B cell (primary cell): ENCODE measurements at regions not wholly inside any gene's neighbourhood (a gene's known extent, or its start where the extent isn't known, plus 50 kb on each side); places are given as distances from the start of the nearest gene placed in this dataset.

ENCODE experiments used
- ATAC-seq: fragments of 200-7000 bp; cut with Tn5 transposase; one replicate; pipeline ENCODE4 v1.10.0; 2021; ENCODE audit warnings: low read depth, mild to moderate bottlenecking, moderate number of reproducible peaks, moderate library complexity
- CTCF ChIA-PET: fragments of 350-600 bp; sonication (Branson Sonifier 250); formaldehyde crosslinking; loops from one replicate; lab custom pipeline; 2021; ENCODE audit warnings: antibody characterized with exemption, inconsistent platforms; lab: Charles Lee
- POLR2A ChIA-PET: fragments of 350-600 bp; sonication (Branson Sonifier 250); formaldehyde crosslinking; loops from one replicate; lab custom pipeline; 2021; ENCODE audit warnings: antibody characterized with exemption; lab: Charles Lee
- DNase-seq: peaks from one replicate; pipeline ENCODE4 v3.0.0; 2013
- H2AFZ ChIP-seq: 2 replicates; pipeline ENCODE4 v1.6.1; 2012; ENCODE audit warnings: mild to moderate bottlenecking, low read depth, low read length; ENCODE audit not compliant: insufficient read depth, poor library complexity, severe bottlenecking
- H3K27ac ChIP-seq, 2 donors: 1 replicate in 1 of 2; 2 replicates in 1 of 2; pipeline ENCODE4 v1.5.1; 2012 to 2013; ENCODE audit warnings: low read length in 2 of 2, mild to moderate bottlenecking in 2 of 2, moderate library complexity in 1 of 2
- H3K27me3 ChIP-seq, 4 experiments: fragments of 200-600 bp in 1 of 4; sonication (generic) in 1 of 4; replicated peaks in 1 of 4; 1 replicate in 2 of 4; 2 replicates in 2 of 4; pipeline versions ENCODE4 v1.6.1 to v1.7.0; 2013 to 2016; ENCODE audit warnings: low read length in 3 of 4, mild to moderate bottlenecking in 2 of 4, mixed read lengths in 1 of 4, moderate library complexity in 1 of 4; ENCODE audit not compliant: insufficient read depth in 4 of 4, control insufficient read depth in 3 of 4; ENCODE audit errors: control extremely low read depth in 1 of 4
- H3K36me3 ChIP-seq, 2 experiments: replicated peaks in 1 of 2; 1 replicate in 1 of 2; 2 replicates in 1 of 2; pipeline versions ENCODE4 v1.6.1 to v1.7.1; 2013; ENCODE audit warnings: low read length in 1 of 2; ENCODE audit not compliant: insufficient read depth in 2 of 2, control insufficient read depth in 1 of 2; ENCODE audit errors: control extremely low read depth in 1 of 2, extremely low read depth in 1 of 2
- H3K4me1 ChIP-seq, 2 donors: fragments of 200-600 bp in 1 of 2; sonication (generic) in 1 of 2; 1 replicate in 1 of 2; 2 replicates in 1 of 2; pipeline versions ENCODE4 v1.5.1 to v1.6.1; 2013 to 2017; ENCODE audit warnings: low read length in 2 of 2; ENCODE audit not compliant: control insufficient read depth in 2 of 2, insufficient read depth in 2 of 2
- H3K4me2 ChIP-seq: replicated peaks from 2 replicates; pipeline ENCODE3; 2012; ENCODE audit warnings: mild to moderate bottlenecking, low read depth, low read length; ENCODE audit not compliant: poor library complexity, severe bottlenecking
- H3K4me3 ChIP-seq, 5 experiments: fragments of 200-600 bp in 1 of 5; sonication (generic) in 1 of 5; 1 replicate in 3 of 5; 2 replicates in 2 of 5; pipeline versions ENCODE4 v1.5.1 to v1.7.0; 2011 to 2016; ENCODE audit warnings: low read length in 4 of 5, mild to moderate bottlenecking in 4 of 5, low read depth in 2 of 5, control low read depth in 1 of 5, moderate library complexity in 1 of 5; ENCODE audit not compliant: insufficient read depth in 1 of 5; ENCODE audit errors: control extremely low read depth in 1 of 5, extremely low read depth in 1 of 5
- H3K79me2 ChIP-seq: fragments of 200-600 bp; sonication (generic); one replicate; pipeline ENCODE4 v1.6.0; 2016; ENCODE audit warnings: low read length; ENCODE audit not compliant: control insufficient read depth, insufficient read depth
- H3K9ac ChIP-seq: fragments of 200-600 bp; sonication (generic); 2 replicates; pipeline ENCODE4 v1.6.1; 2017; ENCODE audit warnings: mild to moderate bottlenecking, low read length, moderate library complexity
- H3K9me3 ChIP-seq, 3 donors: one replicate each; pipeline versions ENCODE4 v1.6.1 to v1.7.1; 2013; ENCODE audit warnings: low read length in 2 of 3; ENCODE audit not compliant: control insufficient read depth in 2 of 3, insufficient read depth in 1 of 3; ENCODE audit errors: control extremely low read depth in 1 of 3
- H4K20me1 ChIP-seq: 2 replicates; pipeline ENCODE4 v1.6.0; 2012; ENCODE audit warnings: mild to moderate bottlenecking, low read length; ENCODE audit not compliant: insufficient read depth, control insufficient read depth, poor library complexity, severe bottlenecking
- H3K27ac Mint-ChIP-seq: one replicate; pipeline ENCODE4 v1.8.0; 2021; ENCODE audit warnings: mixed read lengths
- H3K27me3 Mint-ChIP-seq: one replicate; pipeline ENCODE4 v1.8.0; 2021; ENCODE audit warnings: mixed read lengths
- H3K4me1 Mint-ChIP-seq: one replicate; pipeline ENCODE4 v1.8.0; 2021; ENCODE audit warnings: mixed read lengths
- H3K4me3 Mint-ChIP-seq: one replicate; pipeline ENCODE4 v1.8.0; 2021; ENCODE audit warnings: mixed read lengths
- H3K9me3 Mint-ChIP-seq: one replicate; pipeline ENCODE4 v1.8.0; 2022; ENCODE audit warnings: mixed read lengths; ENCODE audit not compliant: insufficient read depth
- EZH2 ChIP-seq: IDR thresholded peaks from 2 replicates; pipeline ENCODE4 v1.6.1; 2012; ENCODE audit warnings: borderline replicate concordance, low read depth, mild to moderate bottlenecking, moderate library complexity, low read length; ENCODE audit not compliant: insufficient read depth, poor library complexity, severe bottlenecking
- WGBS: methylation state at CpG from one replicate; pipeline ENCODE4 v1.1.5; 2013; ENCODE audit warnings: missing lambda C conversion rate; ENCODE audit not compliant: insufficient coverage; 5-methylcytosine and 5-hydroxymethylcytosine counted together
- intact Hi-C: fragments of 100-400 bp; cut with micrococcal nuclease; formaldehyde crosslinking; loops from one replicate; pipeline ENCODE4 v1.10.0; 2022
- TF ChIP-seq, protein P1 (sequence below): fragments of 200-600 bp; IDR thresholded peaks from one replicate; pipeline ENCODE4 v1.8.0; 2022; ENCODE audit warnings: antibody characterized with exemption, mild to moderate bottlenecking

DNA sequence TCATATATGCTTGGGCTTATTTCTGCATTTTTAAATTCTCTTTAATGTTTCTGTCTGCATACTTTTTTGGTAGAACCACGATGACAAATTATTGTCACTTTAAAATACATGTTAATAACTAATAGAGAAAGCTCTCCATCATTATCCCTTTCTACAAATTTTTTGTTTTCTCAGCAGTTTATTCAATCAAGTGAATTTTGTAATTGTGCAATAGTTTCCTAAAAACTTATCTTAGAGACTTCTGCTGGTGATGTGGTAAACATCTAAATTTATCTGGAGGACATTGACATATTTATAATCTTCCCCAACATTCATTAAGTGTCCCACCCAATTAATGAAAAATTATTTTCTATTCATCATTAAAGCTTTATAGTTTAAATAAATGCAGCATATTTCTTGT lies 215.3 kb downstream of the MEX3B start:
- H3K4me1 ChIP-seq, result no peaks in the 10 kb centered on the region
- H3K27me3 ChIP-seq, result no peaks in the 10 kb centered on the region
- POLR2A ChIA-PET, result no interaction called here
- no peak overlapping the region for H3K4me3 Mint-ChIP-seq
- H3K27me3 Mint-ChIP-seq, result peaks cover 15% of the 10 kb centered on the region
- CTCF ChIA-PET, result no interaction called here
- no peak for ATAC-seq
- no peaks in the 10 kb centered on the region for H3K79me2 ChIP-seq
- no peak overlapping the region for H3K27ac Mint-ChIP-seq
- intact Hi-C loops, result no loop called here
- H3K4me2 ChIP-seq, result no peak overlapping the region
- no peak for TF ChIP-seq EZH2
- TF ChIP-seq, protein P1, sequence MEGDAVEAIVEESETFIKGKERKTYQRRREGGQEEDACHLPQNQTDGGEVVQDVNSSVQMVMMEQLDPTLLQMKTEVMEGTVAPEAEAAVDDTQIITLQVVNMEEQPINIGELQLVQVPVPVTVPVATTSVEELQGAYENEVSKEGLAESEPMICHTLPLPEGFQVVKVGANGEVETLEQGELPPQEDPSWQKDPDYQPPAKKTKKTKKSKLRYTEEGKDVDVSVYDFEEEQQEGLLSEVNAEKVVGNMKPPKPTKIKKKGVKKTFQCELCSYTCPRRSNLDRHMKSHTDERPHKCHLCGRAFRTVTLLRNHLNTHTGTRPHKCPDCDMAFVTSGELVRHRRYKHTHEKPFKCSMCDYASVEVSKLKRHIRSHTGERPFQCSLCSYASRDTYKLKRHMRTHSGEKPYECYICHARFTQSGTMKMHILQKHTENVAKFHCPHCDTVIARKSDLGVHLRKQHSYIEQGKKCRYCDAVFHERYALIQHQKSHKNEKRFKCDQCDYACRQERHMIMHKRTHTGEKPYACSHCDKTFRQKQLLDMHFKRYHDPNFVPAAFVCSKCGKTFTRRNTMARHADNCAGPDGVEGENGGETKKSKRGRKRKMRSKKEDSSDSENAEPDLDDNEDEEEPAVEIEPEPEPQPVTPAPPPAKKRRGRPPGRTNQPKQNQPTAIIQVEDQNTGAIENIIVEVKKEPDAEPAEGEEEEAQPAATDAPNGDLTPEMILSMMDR, result no peak
- no CpG with 5 or more reads among the region's 1 CpG for WGBS
- H3K4me3 ChIP-seq, result no peak overlapping the region
- peaks cover 0 to 3% (median 0%) of the 10 kb centered on the region in 3 donors for H3K9me3 ChIP-seq
- H4K20me1 ChIP-seq, result no peaks in the 10 kb centered on the region
- no peak overlapping the region for H3K27ac ChIP-seq
- H3K36me3 ChIP-seq, result no peaks in the 10 kb centered on the region
- no peak overlapping the region for H2AFZ ChIP-seq
- no peak overlapping the region for H3K9ac ChIP-seq
- H3K9me3 Mint-ChIP-seq, result no peaks in the 10 kb centered on the region
- no peaks in the 10 kb centered on the region for H3K4me1 Mint-ChIP-seq
- DNase-seq, result no peak

DNA sequence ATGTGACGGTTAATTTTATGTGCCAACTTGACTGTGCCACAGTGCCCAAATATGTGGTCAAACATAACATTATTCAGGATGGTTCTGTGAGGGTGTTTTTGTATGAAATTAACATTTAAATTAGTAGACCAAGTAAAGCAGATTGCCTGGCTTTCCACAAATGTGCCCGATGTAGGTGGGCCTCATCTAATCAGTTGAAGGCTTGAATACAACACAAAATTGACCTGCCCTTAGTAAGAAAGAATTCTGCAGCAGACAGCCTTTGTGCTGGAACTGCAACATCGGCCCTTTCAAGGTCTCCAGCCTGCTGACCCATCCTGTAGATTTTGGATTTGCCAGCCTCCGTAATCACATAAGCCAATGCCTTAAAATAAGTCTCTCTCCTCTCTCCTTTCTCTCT lies 215.9 kb downstream of the MEX3B start:
- 97% methylated on average over 3 of the region's 4 CpGs for WGBS

More for the DNA sequence above, 215.9 kb downstream of the MEX3B start:
- CTCF ChIA-PET, result no interaction called here
- ATAC-seq (no peak), DNase-seq (no peak)
- Mint-ChIP-seq H3K27ac (no peak overlapping the region), H3K4me1 (peaks cover 4% of the 10 kb centered on the region), H3K4me3 (no peak overlapping the region), H3K27me3 (peaks cover 15% of the 10 kb centered on the region), H3K9me3 (no peaks in the 10 kb centered on the region)
- POLR2A ChIA-PET, result no interaction called here
- H4K20me1 ChIP-seq, result no peaks in the 10 kb centered on the region
- no peaks in the 10 kb centered on the region for H3K79me2 ChIP-seq
- H3K27ac ChIP-seq, result no peak overlapping the region
- no peaks in the 10 kb centered on the region for H3K36me3 ChIP-seq
- H3K4me2 ChIP-seq, result no peak overlapping the region
- H3K4me1 ChIP-seq, result no peaks in the 10 kb centered on the region
- intact Hi-C loops, result no loop called here
- no peak overlapping the region for H2AFZ ChIP-seq
- TF ChIP-seq, protein P1, result no peak
- TF ChIP-seq EZH2, result no peak
- no peak overlapping the region for H3K9ac ChIP-seq
- no peak overlapping the region for H3K4me3 ChIP-seq
- H3K27me3 ChIP-seq, result no peaks in the 10 kb centered on the region
- peaks cover 0 to 5% (median 0%) of the 10 kb centered on the region in 3 donors for H3K9me3 ChIP-seq
